Ovary (tissue), 1 donor: ENCODE measurements at regions not wholly inside any gene's neighbourhood (a gene's known extent, or its start where the extent isn't known, plus 50 kb on each side); places are given as distances from the start of the nearest gene placed in this dataset.

ENCODE experiments used
- EP300 ChIP-seq: sonication (generic); formaldehyde crosslinking; IDR thresholded peaks from one replicate; pipeline ENCODE4 v1.6.1; 2017; ENCODE audit warnings: antibody characterized with exemption
- POLR2A ChIP-seq: fragments of 450-650 bp; IDR thresholded peaks from one replicate; pipeline ENCODE4 v1.6.1; 2017; ENCODE audit warnings: antibody characterized with exemption, mild to moderate bottlenecking, moderate library complexity

- TF ChIP-seq POLR2A (no peak), EP300 (no peak)
Observed at GRCh38 chr3:164890061-164890460, 188.2 kb downstream of the SI start.
